Sciatic nerve (tissue), 2 donors: ENCODE measurements at regions not wholly inside any gene's neighbourhood (a gene's known extent, or its start where the extent isn't known, plus 50 kb on each side); places are given as distances from the start of the nearest gene placed in this dataset.

ENCODE experiments used
- ATAC-seq: fragments of 200-7000 bp; cut with Tn5 transposase; one replicate; pipeline ENCODE4 v1.9.1; 2020; ENCODE audit warnings: mild to moderate bottlenecking, moderate library complexity
- DNase-seq: peaks from one replicate; pipeline ENCODE4 v3.0.0-alpha.2; 2020; ENCODE audit warnings: low spot score
- intact Hi-C: fragments of 100-400 bp; cut with DNase I; formaldehyde crosslinking; loops from one replicate; pipeline ENCODE4 v1.14.2; 2022
- donor health status: DM: no; HTN: no; CAD: no.
- donor health status: DM: no; HTN: no; CAD: no.

- intact Hi-C loops = no loop called here
- ATAC-seq = no peak
- no peak for DNase-seq
These were observed 211.0 kb downstream of the RDH14 start for GRCh38 chr2:18349421-18349820.

GRCh38 chr2:18346874-18347273 lies 213.6 kb downstream of the RDH14 start:
- intact Hi-C loops = no loop called here
- no peak for ATAC-seq
- no peak for DNase-seq

GRCh38 chr2:18346344-18346743 lies 214.1 kb downstream of the RDH14 start:
- ATAC-seq = no peak
- DNase-seq = no peak
- intact Hi-C loops = no loop called here

- DNase-seq (no peak), ATAC-seq (no peak)
- intact Hi-C loops = no loop called here
These were observed 214.6 kb downstream of the RDH14 start for GRCh38 chr2:18345848-18346247.

GRCh38 chr2:18342901-18343300 lies 217.6 kb downstream of the RDH14 start:
- DNase-seq = no peak
- no peak for ATAC-seq
- intact Hi-C loops = no loop called here

GRCh38 chr2:18339326-18339725 lies 221.1 kb downstream of the RDH14 start:
- intact Hi-C loops = no loop called here
- DNase-seq = no peak
- no peak for ATAC-seq

- intact Hi-C loops = no loop called here
These were observed 223.5 kb downstream of the RDH14 start for GRCh38 chr2:18336975-18337374.

GRCh38 chr2:18332477-18332876 lies 228.0 kb downstream of the RDH14 start:
- DNase-seq (no peak), ATAC-seq (no peak)
- intact Hi-C loops = no loop called here

More at GRCh38 chr2:18336975-18337374, 223.5 kb downstream of the RDH14 start:
- DNase-seq (no peak), ATAC-seq (no peak)

GRCh38 chr2:18325118-18325517 lies 235.3 kb downstream of the RDH14 start:
- DNase-seq (no peak), ATAC-seq (no peak)
- intact Hi-C loops = no loop called here

GRCh38 chr2:18319987-18320386 lies 240.5 kb downstream of the RDH14 start:
- no peak for ATAC-seq
- no peak for DNase-seq
- intact Hi-C loops = no loop called here

GRCh38 chr2:18317017-18317416 lies 243.4 kb downstream of the RDH14 start:
- ATAC-seq (no peak), DNase-seq (no peak)
- intact Hi-C loops = no loop called here

GRCh38 chr2:18312818-18313217 lies 247.6 kb downstream of the RDH14 start:
- intact Hi-C loops = no loop called here
- DNase-seq = no peak

GRCh38 chr2:18311420-18312195 lies 248.8 kb downstream of the RDH14 start:
- DNase-seq = no peak
- intact Hi-C loops = no loop called here
- no peak for ATAC-seq

More at GRCh38 chr2:18312818-18313217, 247.6 kb downstream of the RDH14 start:
- no peak for ATAC-seq

GRCh38 chr2:18309627-18310026 lies 250.8 kb downstream of the RDH14 start:
- ATAC-seq = no peak
- no peak for DNase-seq
- intact Hi-C loops = no loop called here

- intact Hi-C loops = no loop called here
- ATAC-seq (no peak), DNase-seq (no peak)
These were observed 251.3 kb downstream of the RDH14 start for GRCh38 chr2:18309188-18309587.

- intact Hi-C loops = no loop called here
- ATAC-seq (no peak), DNase-seq (no peak)
These were observed 255.6 kb downstream of the RDH14 start for GRCh38 chr2:18304849-18305248.

- intact Hi-C loops = no loop called here
- DNase-seq (no peak), ATAC-seq (no peak)
These were observed 258.9 kb downstream of the RDH14 start for GRCh38 chr2:18301421-18302139.

GRCh38 chr2:18299423-18300212 lies 260.8 kb downstream of the RDH14 start:
- DNase-seq = no peak
- intact Hi-C loops = no loop called here
- ATAC-seq = no peak

GRCh38 chr2:18297534-18298058 lies 262.9 kb downstream of the RDH14 start:
- ATAC-seq = no peak
- DNase-seq = no peak
- intact Hi-C loops = no loop called here

- ATAC-seq (no peak), DNase-seq (no peak)
- intact Hi-C loops = no loop called here
These were observed 270.1 kb downstream of the RDH14 start for GRCh38 chr2:18290386-18290785.
